ENCODE measurements at regions not wholly inside any gene's neighbourhood (a gene's known extent, or its start where the extent isn't known, plus 50 kb on each side); places are given as distances from the start of the nearest gene placed in this dataset.

DNA sequence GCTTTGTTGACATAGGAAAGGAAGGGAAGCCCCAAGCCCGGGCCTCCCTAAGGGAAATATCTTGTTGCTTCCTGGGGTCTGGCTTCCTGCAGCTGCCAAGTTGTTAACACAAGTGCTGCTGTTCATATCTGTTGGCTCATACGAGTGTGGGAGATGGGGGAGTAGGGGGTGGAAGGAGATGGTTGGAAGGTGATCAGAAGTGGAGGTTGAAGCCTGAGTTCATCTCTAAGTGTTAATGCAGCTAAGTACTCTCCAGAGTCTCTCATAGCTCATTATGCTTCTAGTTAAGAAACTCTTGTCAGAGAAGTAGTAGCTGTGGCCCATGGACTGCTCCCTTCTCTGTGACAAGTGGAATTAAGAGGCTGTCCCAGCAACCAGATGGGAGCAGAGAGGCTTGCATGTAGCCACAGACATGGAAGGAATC is 319.2 kb upstream of the SPAG17 start:
- Histone ChIP-seq H3K9me3 (ENCODE audit: low read length) (no peaks in the 10 kb centered on the region), H3K79me2 (ENCODE audit: insufficient read depth, low read length) (no peaks in the 10 kb centered on the region), H2AFZ (ENCODE audit: low read length) (no peak overlapping the region), H4K20me1 (ENCODE audit: insufficient read depth, low read length) (no peaks in the 10 kb centered on the region), H3K9me2 (ENCODE audit: low read depth, low read length) (no peaks in the 10 kb centered on the region), H3K27me3 (ENCODE audit: insufficient read depth, low read length) (no peaks in the 10 kb centered on the region), H3K9ac (ENCODE audit: low read length) (no peak overlapping the region), H3K4me1 (ENCODE audit: insufficient read depth, low read length, severe bottlenecking) (no peaks in the 10 kb centered on the region), H3K4me3 (ENCODE audit: low read depth, low read length, poor library complexity, severe bottlenecking) (no peak overlapping the region), H3K27ac (ENCODE audit: low read depth, low read length, poor library complexity, severe bottlenecking) (no peak overlapping the region), H3K4me2 (ENCODE audit: low read length) (no peak overlapping the region), H3K36me3 (ENCODE audit: insufficient read depth, low read length) (no peaks in the 10 kb centered on the region), H3F3A (ENCODE audit: insufficient read depth, low read length) (no peaks in the 10 kb centered on the region)
- TF ChIP-seq, protein P1, sequence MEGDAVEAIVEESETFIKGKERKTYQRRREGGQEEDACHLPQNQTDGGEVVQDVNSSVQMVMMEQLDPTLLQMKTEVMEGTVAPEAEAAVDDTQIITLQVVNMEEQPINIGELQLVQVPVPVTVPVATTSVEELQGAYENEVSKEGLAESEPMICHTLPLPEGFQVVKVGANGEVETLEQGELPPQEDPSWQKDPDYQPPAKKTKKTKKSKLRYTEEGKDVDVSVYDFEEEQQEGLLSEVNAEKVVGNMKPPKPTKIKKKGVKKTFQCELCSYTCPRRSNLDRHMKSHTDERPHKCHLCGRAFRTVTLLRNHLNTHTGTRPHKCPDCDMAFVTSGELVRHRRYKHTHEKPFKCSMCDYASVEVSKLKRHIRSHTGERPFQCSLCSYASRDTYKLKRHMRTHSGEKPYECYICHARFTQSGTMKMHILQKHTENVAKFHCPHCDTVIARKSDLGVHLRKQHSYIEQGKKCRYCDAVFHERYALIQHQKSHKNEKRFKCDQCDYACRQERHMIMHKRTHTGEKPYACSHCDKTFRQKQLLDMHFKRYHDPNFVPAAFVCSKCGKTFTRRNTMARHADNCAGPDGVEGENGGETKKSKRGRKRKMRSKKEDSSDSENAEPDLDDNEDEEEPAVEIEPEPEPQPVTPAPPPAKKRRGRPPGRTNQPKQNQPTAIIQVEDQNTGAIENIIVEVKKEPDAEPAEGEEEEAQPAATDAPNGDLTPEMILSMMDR (IDR thresholded peaks at IDR 0.05; ENCODE audit: low read length): no peak
- TF ChIP-seq EZH2 (IDR thresholded peaks at IDR 0.05; ENCODE audit: borderline replicate concordance, low read length): no peak

DNA sequence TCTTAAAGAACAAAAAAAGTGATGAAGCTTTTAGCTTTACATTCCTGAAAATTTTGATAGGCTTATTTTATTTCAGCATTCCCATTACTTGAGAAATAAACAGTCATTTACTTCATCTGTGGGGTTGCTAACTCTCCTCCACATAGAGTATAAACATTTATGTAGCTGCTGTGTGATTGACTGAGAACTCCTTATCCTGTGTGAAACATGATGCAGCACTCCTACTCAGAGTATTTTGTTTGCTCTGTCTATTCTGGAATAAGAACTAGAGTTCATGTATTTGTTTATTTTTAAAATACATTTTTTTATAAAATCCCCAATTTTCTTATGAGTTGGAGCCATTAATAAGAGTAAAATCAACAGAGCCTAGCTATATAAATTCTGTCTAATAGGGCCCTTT is 318.7 kb upstream of the SPAG17 start:
- H2AFZ ChIP-seq (ENCODE audit: low read length): no peak overlapping the region
- H3K79me2 ChIP-seq (ENCODE audit: insufficient read depth, low read length): no peaks in the 10 kb centered on the region
- H3K27me3 ChIP-seq (ENCODE audit: insufficient read depth, low read length): no peaks in the 10 kb centered on the region
- H3K4me1 ChIP-seq (ENCODE audit: insufficient read depth, low read length, severe bottlenecking): no peaks in the 10 kb centered on the region
- no peaks in the 10 kb centered on the region for H3K9me2 ChIP-seq (ENCODE audit: low read depth, low read length)
- H3K9me3 ChIP-seq (ENCODE audit: low read length): no peaks in the 10 kb centered on the region
- H4K20me1 ChIP-seq (ENCODE audit: insufficient read depth, low read length): no peaks in the 10 kb centered on the region
- H3K27ac ChIP-seq (ENCODE audit: low read depth, low read length, poor library complexity, severe bottlenecking): no peak overlapping the region
- TF ChIP-seq EZH2 (IDR thresholded peaks at IDR 0.05; ENCODE audit: borderline replicate concordance, low read length): no peak
- TF ChIP-seq, protein P1 (IDR thresholded peaks at IDR 0.05; ENCODE audit: low read length): no peak
- H3K9ac ChIP-seq (ENCODE audit: low read length): no peak overlapping the region
- no peaks in the 10 kb centered on the region for H3F3A ChIP-seq (ENCODE audit: insufficient read depth, low read length)
- no peaks in the 10 kb centered on the region for H3K36me3 ChIP-seq (ENCODE audit: insufficient read depth, low read length)
- H3K4me2 ChIP-seq (ENCODE audit: low read length): no peak overlapping the region
- H3K4me3 ChIP-seq (ENCODE audit: low read depth, low read length, poor library complexity, severe bottlenecking): no peak overlapping the region

DNA sequence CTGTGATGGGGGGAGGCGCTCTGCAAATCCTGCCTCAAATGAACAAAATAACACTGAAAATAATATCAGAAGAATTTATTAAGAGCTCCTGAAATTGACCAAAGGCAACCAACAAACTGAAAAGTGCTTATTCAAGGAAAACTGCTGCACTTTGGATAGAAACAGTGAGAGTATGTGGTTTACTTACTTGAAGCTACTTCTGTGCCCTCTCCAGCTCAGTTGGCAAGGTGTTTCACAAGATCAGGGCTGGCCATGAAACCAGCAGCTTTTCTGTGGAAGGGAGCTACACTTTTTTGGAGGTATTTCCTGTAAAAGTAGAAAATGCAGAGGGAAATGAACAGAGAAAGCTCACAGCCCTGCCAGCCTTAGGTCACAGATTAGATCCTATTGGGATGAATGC is 310.0 kb upstream of the SPAG17 start:
- H3K27ac ChIP-seq (ENCODE audit: low read depth, low read length, poor library complexity, severe bottlenecking): no peak overlapping the region
- H3K9me2 ChIP-seq (ENCODE audit: low read depth, low read length): 0 out of 2 replicates have a peak, but pooled peaks cover 2% of the 10 kb centered on the region
- no peaks in the 10 kb centered on the region for H3F3A ChIP-seq (ENCODE audit: insufficient read depth, low read length)
- H3K79me2 ChIP-seq (ENCODE audit: insufficient read depth, low read length): no peaks in the 10 kb centered on the region
- no peak overlapping the region for H3K9ac ChIP-seq (ENCODE audit: low read length)
- no peaks in the 10 kb centered on the region for H3K27me3 ChIP-seq (ENCODE audit: insufficient read depth, low read length)
- TF ChIP-seq, protein P1 (IDR thresholded peaks at IDR 0.05; ENCODE audit: low read length): no peak
- TF ChIP-seq EZH2 (IDR thresholded peaks at IDR 0.05; ENCODE audit: borderline replicate concordance, low read length): no peak
- no peaks in the 10 kb centered on the region for H3K36me3 ChIP-seq (ENCODE audit: insufficient read depth, low read length)
- no peaks in the 10 kb centered on the region for H4K20me1 ChIP-seq (ENCODE audit: insufficient read depth, low read length)
- H3K4me3 ChIP-seq (ENCODE audit: low read depth, low read length, poor library complexity, severe bottlenecking): no peak overlapping the region
- H2AFZ ChIP-seq (ENCODE audit: low read length): no peak overlapping the region
- H3K4me1 ChIP-seq (ENCODE audit: insufficient read depth, low read length, severe bottlenecking): no peaks in the 10 kb centered on the region
- H3K4me2 ChIP-seq (ENCODE audit: low read length): no peak overlapping the region
- H3K9me3 ChIP-seq (ENCODE audit: low read length): no peaks in the 10 kb centered on the region
